ENCODE measurements at regions not wholly inside any gene's neighbourhood (a gene's known extent, or its start where the extent isn't known, plus 50 kb on each side); places are given as distances from the start of the nearest gene placed in this dataset.

- no peaks in the 10 kb centered on the region for H3K36me3 ChIP-seq (ENCODE audit: low read depth)
- ATAC-seq (peak; percentile 84), DNase-seq (no peak)
- no peaks in the 10 kb centered on the region for H3K4me1 ChIP-seq (ENCODE audit: low read depth)
- intact Hi-C loops (cut with DNase I, micrococcal nuclease), result no loop called here
- H3K4me3 ChIP-seq, result no peak overlapping the region
- H3K9me3 ChIP-seq, result no peaks in the 10 kb centered on the region
- no peak for TF ChIP-seq CTCF (IDR thresholded peaks at IDR 0.05)
Measured at GRCh38 chr2:226618875-226619605, 180.6 kb downstream of the IRS1 start.

- no peak overlapping the region for H3K4me3 ChIP-seq
- intact Hi-C loops (cut with DNase I, micrococcal nuclease), result no loop called here
- DNase-seq (no peak), ATAC-seq (no peak)
- TF ChIP-seq CTCF (IDR thresholded peaks at IDR 0.05), result no peak
- no peaks in the 10 kb centered on the region for H3K9me3 ChIP-seq
- H3K4me1 ChIP-seq (ENCODE audit: low read depth), result no peaks in the 10 kb centered on the region
- H3K36me3 ChIP-seq (ENCODE audit: low read depth), result no peaks in the 10 kb centered on the region
Measured at GRCh38 chr2:226618544-226618874, 181.1 kb downstream of the IRS1 start.

GRCh38 chr2:226615891-226616290, 183.7 kb downstream of the IRS1 start:
- intact Hi-C loops (cut with DNase I, micrococcal nuclease), result no loop called here
- Histone ChIP-seq H3K4me1 (ENCODE audit: low read depth) (no peaks in the 10 kb centered on the region), H3K36me3 (ENCODE audit: low read depth) (no peaks in the 10 kb centered on the region), H3K9me3 (no peaks in the 10 kb centered on the region), H3K4me3 (no peak overlapping the region)
- ATAC-seq (no peak), DNase-seq (no peak)
- no peak for TF ChIP-seq CTCF (IDR thresholded peaks at IDR 0.05)

GRCh38 chr2:226611944-226612318, 187.7 kb downstream of the IRS1 start:
- no peak for DNase-seq
- no peak for TF ChIP-seq CTCF (IDR thresholded peaks at IDR 0.05)
- no peaks in the 10 kb centered on the region for H3K9me3 ChIP-seq
- H3K4me3 ChIP-seq, result no peak overlapping the region
- no peaks in the 10 kb centered on the region for H3K36me3 ChIP-seq (ENCODE audit: low read depth)
- no peak for ATAC-seq
- intact Hi-C loops (cut with DNase I, micrococcal nuclease), result no loop called here
- H3K4me1 ChIP-seq (ENCODE audit: low read depth), result no peaks in the 10 kb centered on the region

- ATAC-seq, result no peak
- intact Hi-C loops (cut with DNase I, micrococcal nuclease), result no loop called here
- H3K4me3 ChIP-seq, result no peak overlapping the region
- TF ChIP-seq CTCF (IDR thresholded peaks at IDR 0.05), result no peak
- no peaks in the 10 kb centered on the region for H3K36me3 ChIP-seq (ENCODE audit: low read depth)
- no peaks in the 10 kb centered on the region for H3K9me3 ChIP-seq
- DNase-seq, result no peak
- no peaks in the 10 kb centered on the region for H3K4me1 ChIP-seq (ENCODE audit: low read depth)
Measured at GRCh38 chr2:226611196-226611943, 188.2 kb downstream of the IRS1 start.
